GM21737 (cell line): ENCODE measurements at regions not wholly inside any gene's neighbourhood (a gene's known extent, or its start where the extent isn't known, plus 50 kb on each side); places are given as distances from the start of the nearest gene placed in this dataset.

Source experiments
- ATAC-seq: cut with Tn5 transposase; IDR thresholded peaks from one replicate; pipeline ENCODE4 v1.9.1; 2021; ENCODE audit warnings: mild to moderate bottlenecking, moderate library complexity; ENCODE audit not compliant: unreplicated experiment

DNA sequence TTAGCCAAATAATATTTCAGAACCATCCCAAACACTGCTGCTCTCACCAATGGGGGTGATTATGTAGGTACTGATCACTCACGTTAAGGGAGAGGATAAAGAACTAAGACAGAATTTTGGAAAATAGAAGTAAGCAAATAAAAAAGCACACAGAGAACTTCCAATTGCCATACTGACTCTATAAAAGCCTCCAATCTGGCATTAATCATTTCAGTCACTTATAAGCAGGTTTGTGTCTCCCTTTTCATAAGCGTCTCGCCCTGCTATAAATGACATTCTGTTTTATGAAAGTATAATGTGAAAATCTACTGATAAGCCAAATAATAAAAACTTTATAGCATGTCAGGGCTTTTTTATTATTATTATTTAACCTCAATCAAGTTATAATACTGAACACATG, 435.2 kb downstream of the ETNK1 start:
- no peak for ATAC-seq

DNA sequence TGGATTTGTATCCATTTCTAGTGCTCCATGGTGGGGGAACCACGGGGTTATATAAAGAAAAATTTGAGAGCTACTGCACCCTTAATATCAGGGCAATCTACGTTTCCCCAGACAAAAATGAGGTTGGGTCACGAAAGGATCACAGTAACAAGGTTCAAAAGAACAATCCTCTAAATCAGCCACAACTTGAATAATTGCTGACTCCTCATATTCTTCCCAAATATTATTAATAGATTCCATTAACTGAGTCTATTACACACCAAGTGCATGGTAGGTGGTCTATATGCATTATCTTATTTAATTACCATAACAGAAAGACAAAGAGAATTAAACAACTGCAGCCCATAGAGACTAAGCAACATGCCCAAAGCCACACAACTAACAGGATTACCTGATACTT, 438.2 kb downstream of the ETNK1 start:
- no peak for ATAC-seq

DNA sequence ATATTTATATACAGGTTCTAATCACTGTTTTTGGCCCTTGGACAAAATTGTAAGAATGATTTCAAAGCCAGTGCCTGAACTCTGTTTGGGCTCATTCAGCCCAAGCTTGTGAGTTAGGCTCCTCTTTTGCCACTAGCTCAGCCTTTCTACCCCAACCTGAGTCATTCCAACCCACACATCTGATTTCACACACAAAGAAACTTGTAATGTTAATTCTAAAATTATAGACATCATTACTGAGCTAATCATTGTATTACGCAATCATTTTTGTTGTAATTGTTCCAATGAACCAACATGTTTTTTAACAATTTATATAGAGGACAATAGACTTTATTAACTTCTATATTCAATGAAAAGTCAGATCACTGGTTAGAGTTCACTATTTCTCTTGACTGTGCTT, 441.1 kb downstream of the ETNK1 start:
- no peak for ATAC-seq

DNA sequence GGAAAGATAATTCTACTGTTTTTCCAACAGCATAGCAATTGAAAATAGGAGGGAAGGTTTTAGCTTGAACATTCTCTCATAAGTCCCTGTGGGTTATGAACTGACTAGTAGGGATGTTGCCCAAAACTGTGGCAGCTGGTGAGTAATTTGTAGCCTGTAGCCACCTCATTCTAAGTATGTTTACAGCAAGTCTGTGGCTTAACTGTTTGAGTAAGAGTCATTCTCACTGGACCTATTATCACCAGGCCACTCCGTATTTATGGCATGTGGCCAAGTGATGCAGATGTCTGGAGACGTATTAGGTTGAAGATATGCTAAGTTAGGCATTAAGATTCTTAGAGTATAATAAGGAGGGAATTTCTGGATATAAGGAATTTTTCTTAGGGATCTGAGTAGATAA, 458.3 kb downstream of the ETNK1 start:
- no peak for ATAC-seq

DNA sequence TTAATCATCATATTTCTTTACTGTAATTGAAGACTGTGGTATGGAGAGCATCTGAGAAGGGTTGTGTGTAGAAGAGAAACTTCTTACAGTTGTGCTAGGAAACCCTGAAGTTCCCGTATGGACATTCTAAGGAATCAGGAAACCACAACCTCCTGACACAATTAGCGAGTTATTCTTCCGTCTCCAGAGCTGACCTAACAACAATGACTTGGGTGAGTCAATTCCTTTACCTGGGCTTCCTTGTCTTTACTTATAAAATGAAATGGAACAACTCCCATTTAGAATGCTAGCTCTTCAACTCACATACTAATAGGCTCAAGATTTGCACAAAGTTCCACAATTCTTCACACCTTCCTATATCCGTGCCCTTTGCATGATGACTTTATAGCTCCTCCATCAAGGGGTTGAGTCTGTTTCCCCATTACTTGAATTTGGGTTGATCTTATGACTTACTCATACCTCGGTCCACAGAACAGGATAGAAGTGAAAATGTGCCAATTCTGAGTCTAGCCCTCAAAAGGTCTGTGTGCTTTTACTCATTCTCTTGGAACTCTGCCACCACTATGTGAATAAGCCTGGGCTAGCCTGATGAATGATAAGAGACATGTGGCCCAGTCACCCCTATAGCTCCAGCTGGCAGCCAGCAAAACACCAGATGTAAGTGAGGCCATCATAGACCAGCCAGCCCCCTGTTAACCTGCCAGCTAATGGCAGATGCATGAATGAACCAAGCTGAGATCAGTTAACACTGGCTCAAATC, 459.4 kb downstream of the ETNK1 start:
- ATAC-seq: no peak

DNA sequence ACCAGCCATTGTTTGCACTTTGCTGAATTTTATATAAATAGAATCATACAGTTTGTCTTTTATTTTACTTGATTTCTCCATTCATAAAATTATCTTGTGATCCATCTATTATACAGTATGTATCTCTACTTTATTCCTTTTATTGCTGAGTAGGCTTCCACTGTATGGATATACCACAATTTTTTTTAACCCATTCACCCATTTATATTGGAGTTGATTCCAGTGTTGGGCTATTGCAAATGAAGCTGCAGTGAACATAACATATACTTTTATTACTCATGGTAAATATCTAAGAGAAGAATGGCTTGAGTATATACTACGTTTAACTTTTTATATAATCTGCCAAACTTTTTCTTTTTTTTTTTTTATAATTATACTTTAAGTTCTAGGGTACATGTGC, 463.6 kb downstream of the ETNK1 start:
- no peak for ATAC-seq

DNA sequence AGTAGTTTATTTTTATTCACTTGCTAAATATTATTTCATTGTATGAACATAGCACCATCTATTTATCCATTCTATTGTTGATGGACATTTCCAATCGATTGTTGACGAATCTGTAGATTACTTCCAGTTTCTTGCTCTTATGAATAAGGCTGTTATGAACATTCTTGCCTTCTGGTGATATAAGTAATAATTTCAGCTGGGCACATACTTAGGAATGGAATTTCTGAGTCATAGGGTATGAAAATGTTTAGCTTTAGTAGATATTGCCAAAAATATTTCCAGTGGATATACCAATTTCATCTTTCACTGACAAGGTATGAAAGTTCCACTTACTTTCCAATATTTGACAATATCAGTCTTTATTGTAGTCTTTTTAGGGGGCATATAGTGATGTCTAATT, 468.5 kb downstream of the ETNK1 start:
- no peak for ATAC-seq

DNA sequence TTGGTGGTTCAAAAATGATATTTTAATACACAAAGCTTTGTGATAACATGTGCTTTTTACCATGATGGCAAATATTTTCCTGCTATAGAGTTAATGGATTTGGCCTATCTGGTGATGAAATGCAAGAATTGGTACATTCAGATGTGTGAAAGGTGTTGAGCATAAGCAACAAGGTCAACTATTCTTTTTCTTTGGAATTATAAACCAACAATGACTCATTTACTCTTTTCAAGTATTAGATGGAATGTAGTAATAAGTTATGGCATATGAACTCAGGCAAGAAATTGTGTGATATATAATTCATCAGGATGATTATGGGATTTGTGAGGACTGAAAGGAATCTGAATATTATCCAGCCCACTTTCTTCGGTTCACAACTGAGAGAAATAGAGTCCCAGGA, 471.4 kb downstream of the ETNK1 start:
- ATAC-seq: no peak

DNA sequence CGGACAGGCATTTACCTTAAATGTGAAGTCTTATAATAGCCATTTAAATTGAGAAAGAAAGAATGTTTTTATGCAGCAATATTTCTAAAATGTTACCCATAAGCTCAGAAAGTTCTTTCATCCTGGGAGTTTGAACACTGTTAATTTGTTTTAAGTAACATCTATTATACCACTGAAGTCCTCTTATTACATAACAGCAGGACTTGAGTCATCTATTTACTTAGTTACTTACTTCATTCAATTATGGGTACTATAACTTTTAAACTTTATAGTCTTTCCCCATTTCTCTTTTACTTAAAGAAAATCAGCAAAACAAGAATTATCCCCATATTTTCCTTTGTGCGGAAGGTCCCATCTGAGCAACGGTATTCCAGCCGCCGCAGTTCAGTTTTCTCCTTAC, 473.1 kb downstream of the ETNK1 start:
- no peak for ATAC-seq

DNA sequence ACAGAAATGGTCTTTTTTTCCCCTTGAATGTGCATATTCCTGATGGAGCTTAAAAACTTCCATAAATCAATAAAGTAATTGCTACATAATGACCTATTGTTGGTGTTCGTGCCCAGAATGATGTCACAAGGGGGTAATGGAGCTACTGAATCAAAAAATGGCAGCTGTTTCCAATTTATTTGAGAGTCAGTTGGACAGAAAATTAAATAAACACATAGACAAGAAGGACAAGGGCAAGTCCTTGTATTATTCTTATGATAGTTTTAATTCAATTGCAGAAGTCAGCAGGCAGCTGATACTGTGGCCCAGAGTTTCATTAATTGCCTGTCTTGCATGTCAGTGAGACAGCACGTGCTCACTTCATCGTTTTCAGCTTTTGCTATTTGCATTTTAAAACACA, 473.5 kb downstream of the ETNK1 start:
- ATAC-seq: no peak

DNA sequence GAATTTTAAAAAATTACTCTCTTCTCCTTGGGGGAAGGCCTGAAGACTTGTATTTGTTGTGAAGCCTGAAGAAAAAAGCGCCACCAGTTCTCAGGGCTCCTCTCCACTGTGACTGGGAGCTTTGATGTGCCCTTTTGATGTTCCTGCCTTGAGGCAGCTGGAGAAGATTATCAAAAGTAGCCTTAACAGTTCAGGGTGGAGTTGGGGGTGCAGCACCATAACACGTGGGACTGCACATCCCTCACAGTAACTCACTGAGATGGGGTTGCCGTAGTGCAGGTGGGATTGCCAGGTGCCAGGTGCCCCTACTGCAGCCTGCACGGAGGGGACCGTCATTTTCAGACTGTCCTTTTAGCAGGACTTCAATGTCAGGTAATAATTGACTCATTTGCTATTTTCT, 474.1 kb downstream of the ETNK1 start:
- no peak for ATAC-seq

DNA sequence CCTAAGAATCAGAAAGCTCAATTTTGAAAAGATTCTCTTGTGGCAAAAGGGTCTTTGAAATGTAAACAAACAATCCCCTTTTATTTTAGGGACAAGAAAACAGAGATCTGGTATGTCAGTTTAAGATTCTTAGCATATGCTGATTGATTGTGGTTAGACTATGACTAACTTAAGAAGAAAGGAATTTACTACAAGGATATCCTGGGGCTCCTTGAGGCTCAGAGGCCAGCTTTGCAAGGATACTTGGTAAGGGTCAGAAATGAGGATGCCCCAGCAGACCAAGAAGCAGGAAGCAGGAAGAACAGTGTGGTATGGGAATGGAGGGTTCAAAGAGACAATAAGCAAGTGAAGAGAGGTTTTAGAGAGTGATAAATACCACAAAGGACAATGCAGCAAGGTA, 474.6 kb downstream of the ETNK1 start:
- no peak for ATAC-seq

DNA sequence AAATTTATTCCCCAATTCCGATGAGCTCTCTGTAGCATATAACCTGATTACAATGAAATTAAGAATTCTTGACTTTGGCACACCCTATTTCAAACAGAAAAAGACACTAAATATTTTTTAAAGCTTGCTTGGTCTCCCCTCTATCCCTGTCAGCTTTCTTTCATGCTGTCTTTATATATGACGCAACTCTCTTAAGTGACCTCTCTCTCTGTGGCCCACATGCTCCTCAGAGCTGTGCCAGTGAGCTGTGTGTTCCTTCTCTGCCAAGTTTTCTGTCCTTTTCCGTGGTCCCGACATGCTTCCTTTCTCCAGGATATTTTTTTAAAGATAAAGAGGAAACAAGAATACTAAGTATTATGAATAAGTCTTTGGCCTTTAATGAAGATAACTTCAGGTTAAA, 484.0 kb downstream of the ETNK1 start:
- no peak for ATAC-seq

DNA sequence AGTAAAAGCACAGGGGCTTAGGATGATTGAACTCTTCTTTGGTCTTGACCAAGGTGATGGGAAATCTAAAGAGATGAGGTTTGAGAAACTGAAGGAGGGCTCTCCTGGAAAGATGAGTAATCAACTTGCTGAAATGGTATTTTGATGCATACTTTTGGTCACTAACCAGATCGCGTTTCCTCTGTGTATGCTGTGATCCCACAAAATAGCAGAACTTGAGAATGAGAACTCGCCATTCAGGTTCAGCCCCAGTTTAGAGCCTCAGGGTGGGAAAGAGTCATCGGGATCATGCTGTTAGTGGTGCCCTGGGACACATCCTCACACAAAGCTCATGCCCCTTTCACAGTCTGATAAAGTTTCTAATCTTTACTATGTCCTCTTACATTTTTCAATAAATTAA, 488.8 kb downstream of the ETNK1 start:
- no peak for ATAC-seq

DNA sequence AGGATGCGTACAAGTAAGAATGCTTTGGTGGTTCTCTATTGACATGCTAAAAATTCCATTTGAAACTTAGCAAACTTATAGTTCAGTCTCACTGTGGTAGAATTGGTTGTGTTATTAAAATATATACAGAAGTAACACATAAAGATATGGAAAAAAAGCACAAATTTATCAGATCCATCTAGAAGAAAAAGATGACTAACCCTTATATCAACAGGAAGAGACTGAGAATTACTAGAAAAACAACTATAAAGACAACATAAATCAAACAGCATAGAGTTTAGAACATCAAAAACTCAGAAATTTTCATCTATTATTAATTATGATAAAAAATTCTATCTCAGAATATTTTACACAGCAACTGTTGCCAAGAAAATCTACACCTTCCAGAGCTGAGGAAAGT, 491.0 kb downstream of the ETNK1 start:
- no peak for ATAC-seq

DNA sequence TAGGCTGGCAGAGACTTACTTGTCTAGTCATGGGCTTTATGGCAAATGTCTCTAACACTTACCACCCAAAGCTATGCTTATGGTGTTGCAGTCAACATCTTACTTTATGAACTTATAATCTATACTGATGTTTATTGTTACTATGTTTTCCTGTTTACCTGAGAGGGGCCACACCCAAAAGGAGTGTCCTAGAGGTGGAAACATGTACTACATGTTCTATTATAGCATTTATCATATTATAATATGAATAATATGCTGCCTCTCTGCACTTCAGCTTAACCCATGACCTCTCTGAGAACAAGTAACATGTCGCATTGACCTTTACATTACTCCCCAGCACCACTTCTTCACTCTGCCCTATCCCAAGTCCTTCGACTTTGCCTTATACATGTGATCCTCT, 501.8 kb downstream of the ETNK1 start:
- ATAC-seq: no peak

DNA sequence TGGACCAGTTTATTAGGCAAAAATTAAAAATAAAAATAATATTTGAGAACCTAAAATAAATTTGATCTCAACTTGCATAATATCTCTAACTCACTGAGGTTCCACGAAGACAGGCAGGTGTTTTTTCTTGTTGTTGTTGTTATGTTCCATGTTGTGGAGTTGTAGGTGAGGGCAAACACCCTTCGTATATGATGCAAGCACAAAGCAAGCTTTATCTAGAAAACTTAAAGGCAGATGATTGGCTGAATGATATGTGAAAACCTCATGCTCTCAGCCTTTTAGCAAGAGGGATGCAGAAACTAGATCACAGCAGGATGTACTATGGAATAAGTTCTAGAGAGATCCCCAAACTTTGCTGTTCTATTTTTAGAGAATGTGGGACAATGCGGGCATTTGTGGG, 502.7 kb downstream of the ETNK1 start:
- no peak for ATAC-seq

DNA sequence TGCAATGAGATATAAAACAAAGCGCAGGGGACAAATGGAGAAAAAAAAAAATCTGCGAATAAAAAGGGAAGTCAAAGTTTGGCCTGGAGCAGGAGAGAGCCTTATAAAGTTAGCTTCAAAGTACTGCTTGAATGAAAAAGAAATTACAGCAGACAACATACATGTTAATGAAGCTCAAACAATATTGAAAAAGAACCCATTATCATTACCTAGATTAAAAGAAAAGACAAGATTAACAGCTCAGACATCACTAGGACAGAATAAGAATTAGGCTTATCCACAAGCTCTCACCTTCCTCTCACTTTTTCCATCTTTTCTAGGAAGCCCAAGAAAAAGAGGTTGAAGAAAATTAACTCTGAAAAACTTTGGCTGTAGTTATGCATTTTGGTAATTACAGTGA, 503.5 kb downstream of the ETNK1 start:
- no peak for ATAC-seq

DNA sequence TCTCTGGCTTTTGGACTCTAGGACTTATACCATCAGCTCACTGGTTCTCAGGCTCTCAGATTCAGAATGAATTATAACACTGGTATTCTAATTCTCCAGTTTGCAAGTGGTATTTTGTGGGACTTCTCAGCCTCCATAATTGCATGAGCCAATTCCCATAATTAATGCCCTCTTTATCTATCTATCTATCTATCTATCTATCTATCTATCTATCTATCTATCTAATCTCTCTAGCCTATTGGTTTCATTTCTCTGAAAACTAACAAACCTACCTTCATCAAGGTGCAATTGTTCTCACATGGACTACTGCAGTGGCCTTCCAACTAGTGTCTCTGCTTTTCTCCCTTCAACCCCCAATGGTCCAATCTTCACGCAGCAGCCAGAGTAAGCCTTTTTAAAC, 507.4 kb downstream of the ETNK1 start:
- no peak for ATAC-seq

DNA sequence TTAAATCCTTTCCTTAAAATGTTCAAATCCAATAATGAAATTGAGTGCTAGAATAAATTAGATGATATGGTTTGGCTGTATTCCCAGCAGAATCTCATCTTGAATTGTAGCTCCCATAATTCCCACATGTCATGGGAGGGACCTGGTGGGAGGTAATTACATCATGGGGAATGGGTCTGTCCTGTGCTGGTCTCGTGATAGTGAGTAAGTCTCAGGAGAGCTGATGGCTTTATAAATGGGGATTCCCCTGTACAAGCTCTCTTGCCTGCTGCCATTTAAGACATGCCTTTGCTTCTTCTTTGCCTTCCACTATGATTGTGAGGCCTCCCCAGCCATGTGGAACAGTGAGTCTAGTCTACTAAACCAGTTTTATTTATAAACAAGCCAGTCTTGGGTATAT, 508.5 kb downstream of the ETNK1 start:
- ATAC-seq: no peak

DNA sequence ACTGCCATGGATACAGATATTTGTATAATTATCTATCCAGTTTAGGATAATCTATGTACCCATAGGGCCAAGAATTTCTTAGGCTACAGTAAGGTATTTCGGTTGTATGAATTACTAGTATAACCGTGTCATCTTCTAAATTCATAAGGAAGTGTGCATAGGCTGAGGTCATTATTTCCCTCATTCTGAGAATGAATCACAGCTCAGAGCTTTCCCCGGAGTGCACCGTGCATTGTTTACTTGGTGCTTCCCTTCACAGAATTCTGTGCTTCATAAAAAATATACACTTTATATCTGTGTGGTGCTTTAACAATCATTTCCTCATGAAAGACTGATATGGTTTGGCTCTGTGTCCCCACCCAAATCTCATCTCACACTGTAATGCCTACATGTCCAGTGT, 514.1 kb downstream of the ETNK1 start:
- no peak for ATAC-seq

DNA sequence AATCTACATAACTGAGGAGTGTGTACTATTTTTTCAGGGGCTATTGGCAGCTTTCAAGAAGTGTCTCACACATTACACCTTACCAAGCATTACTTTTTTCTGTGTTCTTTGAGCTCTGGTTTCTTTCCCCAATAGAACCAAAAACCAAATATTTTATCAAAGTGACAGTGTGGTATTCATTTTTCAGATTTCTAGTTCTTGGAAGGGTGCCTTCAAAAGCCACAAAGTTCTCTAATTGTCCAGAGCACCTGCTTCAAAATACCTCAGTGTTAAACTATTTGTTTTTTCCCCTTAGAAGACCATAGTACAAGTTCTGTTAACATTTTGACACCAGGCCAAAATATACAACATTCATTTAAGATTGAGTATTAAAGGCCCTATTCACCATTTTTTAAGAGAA, 515.7 kb downstream of the ETNK1 start:
- no peak for ATAC-seq

DNA sequence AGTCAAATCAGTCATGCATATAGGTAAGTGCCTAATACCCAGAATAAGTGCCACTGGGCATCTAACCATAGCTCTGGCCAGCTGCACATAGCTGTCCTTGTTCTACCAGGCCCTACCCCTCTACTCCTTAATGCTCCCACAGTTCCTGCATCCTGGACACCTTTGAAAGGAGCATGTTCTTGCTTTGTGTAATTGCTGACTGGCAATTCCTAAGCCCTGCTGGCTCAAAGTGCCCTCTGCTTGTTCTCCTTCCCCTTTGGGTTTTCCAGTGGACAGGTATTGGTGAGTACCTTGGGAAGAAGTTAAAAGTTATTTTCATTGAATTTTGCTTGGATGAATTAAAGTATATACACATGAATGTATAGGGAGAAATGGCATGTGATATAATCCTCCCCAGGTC, 516.4 kb downstream of the ETNK1 start:
- no peak for ATAC-seq
